OCI-LY1 (cell line): ENCODE measurements at regions not wholly inside any gene's neighbourhood (a gene's known extent, or its start where the extent isn't known, plus 50 kb on each side); places are given as distances from the start of the nearest gene placed in this dataset.

Source experiments
- EZH2 ChIP-seq: fragments of 200-600 bp; sonication (generic), shearing (Covaris generic); IDR thresholded peaks from 2 replicates; pipeline ENCODE4 v1.8.0; 2017; ENCODE audit warnings: borderline replicate concordance, mixed run types, mild to moderate bottlenecking, antibody characterized with exemption, low read length, moderate library complexity, mixed read lengths
- TF ChIP-seq, protein P1 (sequence below): fragments of 200-600 bp; sonication (generic), shearing (Covaris generic); IDR thresholded peaks from 2 replicates; pipeline ENCODE4 v1.5.1; 2017; ENCODE audit warnings: mild to moderate bottlenecking, antibody characterized with exemption, low read length, moderate library complexity, mixed read lengths

DNA sequence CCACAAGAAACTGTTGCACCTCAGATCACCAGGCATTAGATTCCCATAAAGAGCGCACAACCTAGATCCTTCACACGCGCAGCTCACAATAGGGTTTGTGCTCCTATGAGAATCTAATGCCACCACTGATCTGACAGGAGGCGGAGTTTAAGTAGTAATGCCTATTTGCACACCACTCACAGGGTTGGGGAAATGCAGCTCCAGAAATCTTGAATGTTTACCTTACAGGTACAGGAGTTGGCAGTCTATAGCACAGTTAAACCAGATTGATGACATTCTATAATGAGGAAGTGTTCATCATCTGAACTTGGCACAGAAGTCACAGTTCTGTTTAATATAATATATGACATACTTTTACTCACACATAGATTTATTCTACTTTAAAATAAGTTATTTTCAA is 732.2 kb upstream of the ZNF608 start:
- TF ChIP-seq, protein P1, sequence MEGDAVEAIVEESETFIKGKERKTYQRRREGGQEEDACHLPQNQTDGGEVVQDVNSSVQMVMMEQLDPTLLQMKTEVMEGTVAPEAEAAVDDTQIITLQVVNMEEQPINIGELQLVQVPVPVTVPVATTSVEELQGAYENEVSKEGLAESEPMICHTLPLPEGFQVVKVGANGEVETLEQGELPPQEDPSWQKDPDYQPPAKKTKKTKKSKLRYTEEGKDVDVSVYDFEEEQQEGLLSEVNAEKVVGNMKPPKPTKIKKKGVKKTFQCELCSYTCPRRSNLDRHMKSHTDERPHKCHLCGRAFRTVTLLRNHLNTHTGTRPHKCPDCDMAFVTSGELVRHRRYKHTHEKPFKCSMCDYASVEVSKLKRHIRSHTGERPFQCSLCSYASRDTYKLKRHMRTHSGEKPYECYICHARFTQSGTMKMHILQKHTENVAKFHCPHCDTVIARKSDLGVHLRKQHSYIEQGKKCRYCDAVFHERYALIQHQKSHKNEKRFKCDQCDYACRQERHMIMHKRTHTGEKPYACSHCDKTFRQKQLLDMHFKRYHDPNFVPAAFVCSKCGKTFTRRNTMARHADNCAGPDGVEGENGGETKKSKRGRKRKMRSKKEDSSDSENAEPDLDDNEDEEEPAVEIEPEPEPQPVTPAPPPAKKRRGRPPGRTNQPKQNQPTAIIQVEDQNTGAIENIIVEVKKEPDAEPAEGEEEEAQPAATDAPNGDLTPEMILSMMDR, result no peak
- TF ChIP-seq EZH2, result no peak
